Posterior cingulate gyrus (tissue), 11 donors: ENCODE measurements at regions not wholly inside any gene's neighbourhood (a gene's known extent, or its start where the extent isn't known, plus 50 kb on each side); places are given as distances from the start of the nearest gene placed in this dataset.
A peak's percentile ranks its signal among the peaks of the same experiment; 100 is the strongest.

Experiments
- DNase-seq, 10 donors: peaks; one replicate each; pipeline versions ENCODE4 v3.0.0 to v3.0.0-alpha.2; 2020 to 2021; ENCODE audit warnings: mixed read lengths in 3 of 10
- intact Hi-C: fragments of 100-400 bp; cut with DNase I; formaldehyde crosslinking; loops from one replicate; pipeline ENCODE4 v1.15.1; 2023

- DNase-seq: no peak
- intact Hi-C loops: no loop called here
Observed at GRCh38 chr11:114988644-114989043, 310.3 kb downstream of the NXPE2 start.

GRCh38 chr11:114989536-114989935 is 311.2 kb downstream of the NXPE2 start:
- intact Hi-C loops: no loop called here
- DNase-seq: no peak

- DNase-seq: no peak
- intact Hi-C loops: no loop called here
Observed at GRCh38 chr11:115005663-115006062, 327.3 kb downstream of the NXPE2 start.

GRCh38 chr11:115007851-115008250 is 329.5 kb downstream of the NXPE2 start:
- intact Hi-C loops: no loop called here
- no peak for DNase-seq

GRCh38 chr11:115008799-115009198 is 330.5 kb downstream of the NXPE2 start:
- no peak for DNase-seq
- intact Hi-C loops: no loop called here

- intact Hi-C loops: no loop called here
- DNase-seq: no peak
Observed at GRCh38 chr11:115017529-115017928, 339.2 kb downstream of the NXPE2 start.

- intact Hi-C loops: no loop called here
- DNase-seq: no peak
Observed at GRCh38 chr11:115030166-115030565, 351.8 kb downstream of the NXPE2 start.

GRCh38 chr11:115036406-115037180 is 358.3 kb downstream of the NXPE2 start:
- DNase-seq: no peak
- intact Hi-C loops: no loop called here

- intact Hi-C loops: no loop called here
- DNase-seq: peak in 1 of 10 donors; percentile 80
Observed at GRCh38 chr11:115042002-115042401, 363.7 kb downstream of the NXPE2 start.

- intact Hi-C loops: no loop called here
- DNase-seq: no peak
Observed at GRCh38 chr11:115047631-115048030, 369.3 kb downstream of the NXPE2 start.

GRCh38 chr11:115049796-115050195 is 371.5 kb downstream of the NXPE2 start:
- intact Hi-C loops: no loop called here
- no peak for DNase-seq

- intact Hi-C loops: no loop called here
- no peak for DNase-seq
Observed at GRCh38 chr11:115050756-115051155, 372.4 kb downstream of the NXPE2 start.

- DNase-seq: no peak
- intact Hi-C loops: no loop called here
Observed at GRCh38 chr11:115051938-115052590, 373.7 kb downstream of the NXPE2 start.

- intact Hi-C loops: no loop called here
- DNase-seq: no peak
Observed at GRCh38 chr11:115052601-115053000, 374.3 kb downstream of the NXPE2 start.

- intact Hi-C loops: no loop called here
- no peak for DNase-seq
Observed at GRCh38 chr11:115054570-115055538, 376.5 kb downstream of the NXPE2 start.

- DNase-seq: no peak
Observed at GRCh38 chr11:115056514-115056913, 378.2 kb downstream of the NXPE2 start.

GRCh38 chr11:115060840-115061239 is 382.5 kb downstream of the NXPE2 start:
- DNase-seq: no peak
- intact Hi-C loops: no loop called here

More at GRCh38 chr11:115056514-115056913, 378.2 kb downstream of the NXPE2 start:
- intact Hi-C loops: no loop called here

- no peak for DNase-seq
- intact Hi-C loops: no loop called here
Observed at GRCh38 chr11:115065314-115065713, 387.0 kb downstream of the NXPE2 start.

- intact Hi-C loops: no loop called here
- DNase-seq: no peak
Observed at GRCh38 chr11:115065830-115066664, 387.7 kb downstream of the NXPE2 start.

GRCh38 chr11:115067471-115067870 is 389.1 kb downstream of the NXPE2 start:
- DNase-seq: no peak
- intact Hi-C loops: no loop called here
